ENCODE measurements at regions not wholly inside any gene's neighbourhood (a gene's known extent, or its start where the extent isn't known, plus 50 kb on each side); places are given as distances from the start of the nearest gene placed in this dataset.

GRCh38 chr18:54479365-54479764 is 111.7 kb upstream of the DYNAP start:
- FAIRE-seq, result no peak
- Histone ChIP-seq H3K18ac (ENCODE audit: extremely low read depth, low read length) (no peak overlapping the region), H3K14ac (ENCODE audit: insufficient read length) (no peak overlapping the region), H3K79me1 (ENCODE audit: low read depth, low read length) (no peaks in the 10 kb centered on the region), H3K4ac (replicated peaks; ENCODE audit: insufficient read length, low read depth, low read length) (no peak overlapping the region), H3K79me2 (ENCODE audit: control insufficient read depth in 1 of 2, insufficient read depth in 2 of 2, low read length in 2 of 2) (no peaks in the 10 kb centered on the region), H4K20me1 (replicated peaks in 1 of 2; ENCODE audit: control insufficient read depth in 1 of 2, insufficient read depth in 2 of 2, low read length in 2 of 2) (no peaks in the 10 kb centered on the region), H3K56ac (replicated peaks; ENCODE audit: insufficient read length, low read depth, low read length) (no peak overlapping the region), H3K23me2 (ENCODE audit: low read depth, low read length) (no peaks in the 10 kb centered on the region), H2BK12ac (ENCODE audit: low read depth, low read length) (no peak overlapping the region), H3K27ac (ENCODE audit: low read depth, low read length) (no peak overlapping the region), H4K8ac (ENCODE audit: extremely low read depth, insufficient read depth, low read length) (no peak overlapping the region), H3K27me3 (replicated peaks in 1 of 4; ENCODE audit: control insufficient read depth in 3 of 4, extremely low read depth in 1 of 4, insufficient read depth in 3 of 4, low read length in 3 of 4) (no peaks in the 10 kb centered on the region), H3K23ac (ENCODE audit: insufficient read length) (no peak overlapping the region), H2BK120ac (replicated peaks; ENCODE audit: low read depth, low read length) (no peak overlapping the region), H2AFZ (ENCODE audit: low read length) (no peak overlapping the region), H3K9ac (replicated peaks in 1 of 4; ENCODE audit: extremely low read depth in 1 of 4, low read depth in 3 of 4, low read length in 3 of 4) (no peak overlapping the region), H3K4me2 (ENCODE audit: insufficient read depth in 1 of 2, low read depth in 2 of 2, low read length in 2 of 2) (no peak overlapping the region), H3K9me3 (ENCODE audit: insufficient read depth in 2 of 2, low read depth in 1 of 2, low read length in 1 of 2) (no peaks in the 10 kb centered on the region), H4K5ac (ENCODE audit: insufficient read length, low read depth, low read length) (no peak overlapping the region), H2BK20ac (ENCODE audit: low read length) (no peak overlapping the region), H3K4me3 (ENCODE audit: extremely low read depth in 1 of 4, insufficient read depth in 2 of 4, low read depth in 3 of 4, low read length in 4 of 4) (no peak overlapping the region), H3K4me1 (replicated peaks in 1 of 4; ENCODE audit: control insufficient read depth in 3 of 4, insufficient read depth in 4 of 4, low read length in 3 of 4) (no peaks in the 10 kb centered on the region; a peak in 1 of 7 replicates), H2BK15ac (ENCODE audit: low read length) (no peak overlapping the region), H2AK5ac (ENCODE audit: low read depth, low read length) (no peak overlapping the region), H3K36me3 (ENCODE audit: control insufficient read depth in 2 of 4, insufficient read depth in 4 of 4, low read length in 3 of 4) (no peaks in the 10 kb centered on the region), H4K91ac (replicated peaks; ENCODE audit: insufficient read length, low read length) (no peak overlapping the region), H2BK5ac (ENCODE audit: low read depth, low read length) (no peak overlapping the region)
- peak; percentile 65; the same call in 1 of the 2 replicates for TF ChIP-seq JUND (IDR thresholded peaks at IDR 0.05; ENCODE audit: low read length)
- no peak for TF ChIP-seq JUN (IDR thresholded peaks at IDR 0.05; ENCODE audit: low read depth, low read length)
- TF ChIP-seq GABPA (IDR thresholded peaks at IDR 0.05; ENCODE audit: borderline replicate concordance, insufficient read depth, low read length), result no peak
- ChIA-PET CTCF (ENCODE audit: partially characterized antibody) (interaction anchor here (0.9 kb wide), 1 partner anchor 36 kb away, joined by 3 read pairs; no protein-coding TSS in a partner anchor), POLR2A (ENCODE audit: partially characterized antibody) (no interaction called here)
- 77% methylated on average over 5 of the region's 5 CpGs; no CpG with 5 or more reads in 1 of the 2 experiments for WGBS, 2 experiments (ENCODE audit: extremely low coverage in 1 of 2, insufficient coverage in 1 of 2, insufficient read length in 1 of 2, insufficient replicate concordance in 2 of 2, low coverage in 1 of 2, low lambda C conversion rate in 2 of 2, missing lambda C conversion rate in 1 of 2)
- DNase-seq (ENCODE audit: low read depth in 1 of 2, low spot score in 2 of 2), result no peak
